SK-N-SH (cell line): ENCODE measurements at regions not wholly inside any gene's neighbourhood (a gene's known extent, or its start where the extent isn't known, plus 50 kb on each side); places are given as distances from the start of the nearest gene placed in this dataset.

ENCODE experiments used
- CHD2 ChIP-seq: fragments of 150-350 bp; IDR thresholded peaks from 2 replicates; pipeline ENCODE4 v1.6.1; 2018; ENCODE audit warnings: low read length; ENCODE audit not compliant: partially characterized antibody
- EP300 ChIP-seq, 2 experiments: IDR thresholded peaks; 2 replicates each; pipeline versions ENCODE4 v1.4.0 to v1.6.1; 2012; ENCODE audit warnings: borderline replicate concordance in 1 of 2, low read depth in 1 of 2, low read length in 1 of 2
- EZH2phosphoT487 ChIP-seq: fragments of 200-600 bp; sonication (generic); IDR thresholded peaks from 2 replicates; pipeline ENCODE4 v1.6.1; 2017; ENCODE audit warnings: low read depth, mixed run types, mild to moderate bottlenecking, antibody characterized with exemption, moderate library complexity, borderline replicate concordance
- GABPA ChIP-seq: IDR thresholded peaks from 2 replicates; pipeline ENCODE4 v1.4.0; 2012; ENCODE audit warnings: low read depth, mild to moderate bottlenecking
- JUND ChIP-seq: IDR thresholded peaks from 2 replicates; pipeline ENCODE4 v1.4.0; 2012
- MEF2A ChIP-seq: IDR thresholded peaks from 2 replicates; pipeline ENCODE4 v1.4.0; 2012; ENCODE audit warnings: low read depth, borderline replicate concordance
- NFIC ChIP-seq: IDR thresholded peaks from 2 replicates; pipeline ENCODE4 v1.4.0; 2012; ENCODE audit warnings: borderline replicate concordance
- POLR2AphosphoS5 ChIP-seq: IDR thresholded peaks from 2 replicates; pipeline ENCODE4 v1.6.1; 2012; ENCODE audit warnings: low read depth, low read length
- RAD21 ChIP-seq: IDR thresholded peaks from 2 replicates; pipeline ENCODE4 v1.6.1; 2012; ENCODE audit warnings: mild to moderate bottlenecking, low read length
- RXRA ChIP-seq: IDR thresholded peaks from 2 replicates; pipeline ENCODE4 v1.4.0; 2012; ENCODE audit warnings: low read depth, mild to moderate bottlenecking, borderline replicate concordance
- TF ChIP-seq, protein P1 (sequence below): fragments of 200-600 bp; sonication (generic); IDR thresholded peaks from 2 replicates; pipeline ENCODE4 v1.6.1; 2017; ENCODE audit warnings: antibody characterized with exemption, mild to moderate bottlenecking, moderate library complexity
- TF ChIP-seq, protein P2 (sequence below): IDR thresholded peaks from 2 replicates; pipeline ENCODE4 v1.6.1; 2012; ENCODE audit warnings: mild to moderate bottlenecking, low read depth, low read length, moderate library complexity

- TF ChIP-seq, protein P1, sequence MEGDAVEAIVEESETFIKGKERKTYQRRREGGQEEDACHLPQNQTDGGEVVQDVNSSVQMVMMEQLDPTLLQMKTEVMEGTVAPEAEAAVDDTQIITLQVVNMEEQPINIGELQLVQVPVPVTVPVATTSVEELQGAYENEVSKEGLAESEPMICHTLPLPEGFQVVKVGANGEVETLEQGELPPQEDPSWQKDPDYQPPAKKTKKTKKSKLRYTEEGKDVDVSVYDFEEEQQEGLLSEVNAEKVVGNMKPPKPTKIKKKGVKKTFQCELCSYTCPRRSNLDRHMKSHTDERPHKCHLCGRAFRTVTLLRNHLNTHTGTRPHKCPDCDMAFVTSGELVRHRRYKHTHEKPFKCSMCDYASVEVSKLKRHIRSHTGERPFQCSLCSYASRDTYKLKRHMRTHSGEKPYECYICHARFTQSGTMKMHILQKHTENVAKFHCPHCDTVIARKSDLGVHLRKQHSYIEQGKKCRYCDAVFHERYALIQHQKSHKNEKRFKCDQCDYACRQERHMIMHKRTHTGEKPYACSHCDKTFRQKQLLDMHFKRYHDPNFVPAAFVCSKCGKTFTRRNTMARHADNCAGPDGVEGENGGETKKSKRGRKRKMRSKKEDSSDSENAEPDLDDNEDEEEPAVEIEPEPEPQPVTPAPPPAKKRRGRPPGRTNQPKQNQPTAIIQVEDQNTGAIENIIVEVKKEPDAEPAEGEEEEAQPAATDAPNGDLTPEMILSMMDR = no peak
- TF ChIP-seq EP300 (IDR thresholded peaks at IDR 0.05; ENCODE audit: borderline replicate concordance in 1 of 2, low read depth in 1 of 2, low read length in 1 of 2) (no peak), EZH2phosphoT487 (no peak), CHD2 (no peak), POLR2AphosphoS5 (no peak), MEF2A (no peak), RXRA (no peak), GABPA (no peak), RAD21 (no peak), NFIC (no peak), JUND (no peak)
- TF ChIP-seq, protein P2, sequence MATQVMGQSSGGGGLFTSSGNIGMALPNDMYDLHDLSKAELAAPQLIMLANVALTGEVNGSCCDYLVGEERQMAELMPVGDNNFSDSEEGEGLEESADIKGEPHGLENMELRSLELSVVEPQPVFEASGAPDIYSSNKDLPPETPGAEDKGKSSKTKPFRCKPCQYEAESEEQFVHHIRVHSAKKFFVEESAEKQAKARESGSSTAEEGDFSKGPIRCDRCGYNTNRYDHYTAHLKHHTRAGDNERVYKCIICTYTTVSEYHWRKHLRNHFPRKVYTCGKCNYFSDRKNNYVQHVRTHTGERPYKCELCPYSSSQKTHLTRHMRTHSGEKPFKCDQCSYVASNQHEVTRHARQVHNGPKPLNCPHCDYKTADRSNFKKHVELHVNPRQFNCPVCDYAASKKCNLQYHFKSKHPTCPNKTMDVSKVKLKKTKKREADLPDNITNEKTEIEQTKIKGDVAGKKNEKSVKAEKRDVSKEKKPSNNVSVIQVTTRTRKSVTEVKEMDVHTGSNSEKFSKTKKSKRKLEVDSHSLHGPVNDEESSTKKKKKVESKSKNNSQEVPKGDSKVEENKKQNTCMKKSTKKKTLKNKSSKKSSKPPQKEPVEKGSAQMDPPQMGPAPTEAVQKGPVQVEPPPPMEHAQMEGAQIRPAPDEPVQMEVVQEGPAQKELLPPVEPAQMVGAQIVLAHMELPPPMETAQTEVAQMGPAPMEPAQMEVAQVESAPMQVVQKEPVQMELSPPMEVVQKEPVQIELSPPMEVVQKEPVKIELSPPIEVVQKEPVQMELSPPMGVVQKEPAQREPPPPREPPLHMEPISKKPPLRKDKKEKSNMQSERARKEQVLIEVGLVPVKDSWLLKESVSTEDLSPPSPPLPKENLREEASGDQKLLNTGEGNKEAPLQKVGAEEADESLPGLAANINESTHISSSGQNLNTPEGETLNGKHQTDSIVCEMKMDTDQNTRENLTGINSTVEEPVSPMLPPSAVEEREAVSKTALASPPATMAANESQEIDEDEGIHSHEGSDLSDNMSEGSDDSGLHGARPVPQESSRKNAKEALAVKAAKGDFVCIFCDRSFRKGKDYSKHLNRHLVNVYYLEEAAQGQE = no peak
These were observed 375.9 kb downstream of the GALC start for GRCh38 chr14:87617079-87617478.
